NCI-H526 treated with DMSO at 0.1 percent for 48 hours (cell line): ENCODE measurements at regions not wholly inside any gene's neighbourhood (a gene's known extent, or its start where the extent isn't known, plus 50 kb on each side); places are given as distances from the start of the nearest gene placed in this dataset.
"Not testable (repeated sequence)": the region's sequence is repeated elsewhere in the genome, so short reads cannot be mapped to it uniquely, and the experiment has no call there.

Experiments used
- DNase-seq: peaks from one replicate; lab custom pipeline; 2025; lab: John Stamatoyannopoulos, UW

DNA sequence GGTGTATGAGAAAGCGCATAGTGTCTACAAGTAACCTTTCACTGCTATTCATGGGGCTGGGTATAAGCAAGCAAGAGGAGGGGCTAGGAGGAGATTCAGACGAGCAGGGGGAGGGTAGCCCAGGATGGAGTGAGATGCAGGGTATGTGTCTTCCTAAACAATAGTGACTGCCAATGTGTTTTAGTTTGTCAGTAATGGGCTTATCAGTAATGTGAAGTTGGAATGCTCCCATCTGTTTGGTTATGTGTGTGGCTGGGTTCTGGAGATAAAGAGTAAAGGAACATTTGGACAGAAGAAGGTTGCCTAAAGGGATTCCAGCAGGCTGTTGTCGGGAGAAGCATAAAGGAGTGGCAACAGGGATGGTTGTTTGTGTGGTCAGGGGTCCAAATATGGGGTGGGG, 62.7 kb upstream of the EZR start:
- DNase-seq, result not testable (repeated sequence)

- not testable (repeated sequence) for DNase-seq
These were observed 62.1 kb upstream of the EZR start for GRCh38 chr6:158881276-158881675.

- no peak for DNase-seq
These were observed 60.0 kb upstream of the EZR start for GRCh38 chr6:158879180-158879579.

DNA sequence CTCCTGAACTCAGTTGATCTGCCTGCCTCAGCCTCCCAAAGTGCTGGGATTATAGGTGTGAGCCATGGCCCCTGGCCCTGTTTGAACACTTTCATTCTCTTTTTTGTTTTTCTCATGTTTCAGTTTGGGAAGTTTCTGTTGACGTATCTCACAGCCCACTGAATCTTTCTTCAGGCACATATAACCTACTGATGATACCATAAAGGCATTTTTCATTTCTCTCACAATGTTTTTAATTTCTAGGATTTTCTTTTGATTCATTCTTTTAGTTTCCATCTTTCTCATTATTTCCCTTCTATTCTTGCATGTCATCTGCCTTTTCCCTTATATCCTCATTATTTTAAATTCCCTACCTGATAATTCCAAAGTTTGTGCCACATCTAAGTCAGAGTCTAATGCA, 58.5 kb upstream of the EZR start:
- DNase-seq, result no peak

GRCh38 chr6:158876886-158877285, 57.7 kb upstream of the EZR start:
- no peak for DNase-seq

- DNase-seq, result no peak
These were observed 51.4 kb upstream of the EZR start for GRCh38 chr6:158870649-158870957.

GRCh38 chr6:158869826-158870648, 50.9 kb upstream of the EZR start:
- DNase-seq, result peak; percentile 85

- peak; percentile 58 for DNase-seq
These were observed 50.0 kb upstream of the EZR start for GRCh38 chr6:158868890-158869825.
